Ishikawa (cell line): ENCODE measurements at regions not wholly inside any gene's neighbourhood (a gene's known extent, or its start where the extent isn't known, plus 50 kb on each side); places are given as distances from the start of the nearest gene placed in this dataset.

Experiments
- CREB1 ChIP-seq: IDR thresholded peaks from 2 replicates; pipeline ENCODE4 v1.6.1; 2012; ENCODE audit warnings: low read depth
- EP300 ChIP-seq: IDR thresholded peaks from 2 replicates; pipeline ENCODE4 v1.6.1; 2012; ENCODE audit warnings: borderline replicate concordance
- FOXM1 ChIP-seq: IDR thresholded peaks from 2 replicates; pipeline ENCODE4 v1.6.1; 2012; ENCODE audit warnings: low read depth, borderline replicate concordance
- TAF1 ChIP-seq: IDR thresholded peaks from 2 replicates; pipeline ENCODE4 v1.6.1; 2012; ENCODE audit warnings: low read depth, mild to moderate bottlenecking

DNA sequence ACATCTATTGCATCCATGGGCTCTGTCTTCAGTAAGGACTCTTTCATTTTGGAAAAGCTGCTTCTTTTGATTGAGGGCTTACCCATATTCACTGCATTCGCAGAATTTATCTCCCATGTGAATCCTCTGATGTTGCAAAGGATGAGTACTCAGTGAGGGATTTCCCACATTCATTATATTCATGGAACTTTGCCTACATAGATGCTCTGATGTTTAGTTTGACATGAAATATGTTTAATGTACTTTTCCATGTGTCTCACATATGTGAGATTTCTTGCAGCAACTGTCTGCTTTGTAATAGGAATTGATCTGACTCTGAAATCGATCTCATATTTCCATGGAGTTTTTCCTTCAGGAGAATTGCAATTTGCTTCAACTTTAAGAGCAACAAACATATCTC, 1699.6 kb upstream of the FLRT2 start:
- TF ChIP-seq FOXM1 = no peak
- TF ChIP-seq EP300 = no peak
- TF ChIP-seq CREB1 = no peak
- TF ChIP-seq TAF1 = no peak
